Body of pancreas (tissue), 4 donors: ENCODE measurements at regions not wholly inside any gene's neighbourhood (a gene's known extent, or its start where the extent isn't known, plus 50 kb on each side); places are given as distances from the start of the nearest gene placed in this dataset.

Experiments used
- POLR2A ChIP-seq, 3 donors: fragments of 450-650 bp; IDR thresholded peaks; one replicate each; pipeline ENCODE4 v1.6.1; 2016; ENCODE audit warnings: antibody characterized with exemption in 3 of 3, mild to moderate bottlenecking in 2 of 3
- TF ChIP-seq, protein P1 (sequence below), 7 experiments: fragments of 450-650 bp in 4 of 7; fragments of 200-600 bp in 3 of 7; sonication (generic) in 3 of 7; IDR thresholded peaks; one replicate each; pipeline ENCODE4 v1.5.1; 2016 to 2019; ENCODE audit warnings: antibody characterized with exemption in 7 of 7

DNA sequence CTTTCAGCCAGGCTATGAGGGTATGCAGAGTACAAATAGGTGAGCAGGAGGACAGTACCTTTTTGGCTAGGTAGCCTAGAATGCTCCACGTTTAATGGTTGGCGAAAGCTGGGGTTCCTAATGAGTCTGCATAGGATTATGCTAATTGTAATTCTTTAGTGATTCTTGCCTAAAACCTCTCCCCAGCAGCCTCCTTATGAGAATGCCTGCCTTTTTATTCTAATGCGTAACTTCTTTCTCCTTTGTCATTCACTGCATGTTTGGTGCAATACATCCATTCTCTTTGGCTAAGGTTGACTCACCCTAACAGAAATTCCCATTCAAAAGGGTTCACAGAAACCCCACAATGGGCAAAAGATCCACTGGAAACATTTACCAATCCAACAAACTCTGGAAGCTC, 752.2 kb downstream of the FSCB start:
- TF ChIP-seq, protein P1, sequence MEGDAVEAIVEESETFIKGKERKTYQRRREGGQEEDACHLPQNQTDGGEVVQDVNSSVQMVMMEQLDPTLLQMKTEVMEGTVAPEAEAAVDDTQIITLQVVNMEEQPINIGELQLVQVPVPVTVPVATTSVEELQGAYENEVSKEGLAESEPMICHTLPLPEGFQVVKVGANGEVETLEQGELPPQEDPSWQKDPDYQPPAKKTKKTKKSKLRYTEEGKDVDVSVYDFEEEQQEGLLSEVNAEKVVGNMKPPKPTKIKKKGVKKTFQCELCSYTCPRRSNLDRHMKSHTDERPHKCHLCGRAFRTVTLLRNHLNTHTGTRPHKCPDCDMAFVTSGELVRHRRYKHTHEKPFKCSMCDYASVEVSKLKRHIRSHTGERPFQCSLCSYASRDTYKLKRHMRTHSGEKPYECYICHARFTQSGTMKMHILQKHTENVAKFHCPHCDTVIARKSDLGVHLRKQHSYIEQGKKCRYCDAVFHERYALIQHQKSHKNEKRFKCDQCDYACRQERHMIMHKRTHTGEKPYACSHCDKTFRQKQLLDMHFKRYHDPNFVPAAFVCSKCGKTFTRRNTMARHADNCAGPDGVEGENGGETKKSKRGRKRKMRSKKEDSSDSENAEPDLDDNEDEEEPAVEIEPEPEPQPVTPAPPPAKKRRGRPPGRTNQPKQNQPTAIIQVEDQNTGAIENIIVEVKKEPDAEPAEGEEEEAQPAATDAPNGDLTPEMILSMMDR (IDR thresholded peaks at IDR 0.05), result no peak
- no peak for TF ChIP-seq POLR2A (IDR thresholded peaks at IDR 0.05)
